ENCODE measurements at regions not wholly inside any gene's neighbourhood (a gene's known extent, or its start where the extent isn't known, plus 50 kb on each side); places are given as distances from the start of the nearest gene placed in this dataset.

DNA sequence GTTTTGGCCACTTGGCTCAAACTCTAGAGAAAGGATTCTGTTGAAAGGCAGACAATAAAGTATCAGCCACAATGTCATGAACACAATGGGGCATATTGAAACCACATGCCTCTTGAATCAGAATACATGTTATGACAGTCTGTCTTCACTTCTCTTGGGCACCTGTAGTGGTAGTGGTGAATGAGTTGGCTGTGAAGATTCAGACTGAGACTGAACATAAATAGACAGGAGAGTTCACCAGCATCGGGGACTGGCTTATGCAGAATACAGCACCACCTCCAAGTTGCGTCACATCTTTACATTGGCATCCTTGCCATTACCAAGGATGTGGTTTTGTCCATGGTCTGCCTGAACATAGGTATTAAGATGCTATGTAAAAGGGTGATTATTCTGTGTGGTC, 336.8 kb downstream of the MYCN start:
- intact Hi-C loops (cut with micrococcal nuclease): no loop called here

GRCh38 chr2:16275661-16276060, 335.3 kb downstream of the MYCN start:
- Histone ChIP-seq H3K27ac (ENCODE audit: low read depth, low read length) (no peak overlapping the region), H3K36me3 (ENCODE audit: control insufficient read depth in 2 of 3, insufficient read depth in 3 of 3, low read length in 3 of 3) (no peaks in the 10 kb centered on the region), H3K4me1 (ENCODE audit: control insufficient read depth in 2 of 2, insufficient read depth in 2 of 2, low read length in 2 of 2) (no peaks in the 10 kb centered on the region), H3K27me3 (ENCODE audit: control insufficient read depth in 2 of 2, insufficient read depth in 2 of 2, low read length in 2 of 2) (no peaks in the 10 kb centered on the region), H3K4me3 (ENCODE audit: low read length) (no peak overlapping the region), H3K9me3 (ENCODE audit: control insufficient read depth in 2 of 3, low read length in 3 of 3) (no peaks in the 10 kb centered on the region)
- H3K27ac Mint-ChIP-seq: no peak overlapping the region
- peaks cover 0 to 4% (median 0%) of the 10 kb centered on the region in 11 donors for H3K9me3 Mint-ChIP-seq
- no peak for DNase-seq
- peaks cover 0 to 6% (median 0%) of the 10 kb centered on the region in 5 donors for H3K27me3 Mint-ChIP-seq
- POLR2A ChIA-PET: no interaction called here
- intact Hi-C loops (cut with micrococcal nuclease): no loop called here
- ATAC-seq: no peak
- CTCF ChIA-PET: no interaction called here
- no peaks in the 10 kb centered on the region for H3K36me3 Mint-ChIP-seq
- no peaks in the 10 kb centered on the region for H3K4me1 Mint-ChIP-seq
- H3K4me3 Mint-ChIP-seq: no peak overlapping the region

More for the DNA sequence above, 336.8 kb downstream of the MYCN start:
- no peak for ATAC-seq
- no peak for DNase-seq
- Mint-ChIP-seq H3K36me3 (no peaks in the 10 kb centered on the region), H3K27me3 (peaks cover 0 to 9% (median 0%) of the 10 kb centered on the region in 5 donors), H3K27ac (no peak overlapping the region), H3K4me1 (peaks cover 0 to 4% (median 0%) of the 10 kb centered on the region in 7 donors), H3K9me3 (peaks cover 0 to 4% (median 0%) of the 10 kb centered on the region in 11 donors), H3K4me3 (no peak overlapping the region)
- POLR2A ChIA-PET: no interaction called here
- no peaks in the 10 kb centered on the region for H3K36me3 ChIP-seq (ENCODE audit: control insufficient read depth in 2 of 3, insufficient read depth in 3 of 3, low read length in 3 of 3)
- no peaks in the 10 kb centered on the region for H3K9me3 ChIP-seq (ENCODE audit: control insufficient read depth in 2 of 3, low read length in 3 of 3)
- CTCF ChIA-PET: no interaction called here
- no peak overlapping the region for H3K27ac ChIP-seq (ENCODE audit: low read depth, low read length)
- H3K27me3 ChIP-seq (ENCODE audit: control insufficient read depth in 2 of 2, insufficient read depth in 2 of 2, low read length in 2 of 2): no peaks in the 10 kb centered on the region
- H3K4me3 ChIP-seq (ENCODE audit: low read length): no peak overlapping the region
- H3K4me1 ChIP-seq (ENCODE audit: control insufficient read depth in 2 of 2, insufficient read depth in 2 of 2, low read length in 2 of 2): no peaks in the 10 kb centered on the region

DNA sequence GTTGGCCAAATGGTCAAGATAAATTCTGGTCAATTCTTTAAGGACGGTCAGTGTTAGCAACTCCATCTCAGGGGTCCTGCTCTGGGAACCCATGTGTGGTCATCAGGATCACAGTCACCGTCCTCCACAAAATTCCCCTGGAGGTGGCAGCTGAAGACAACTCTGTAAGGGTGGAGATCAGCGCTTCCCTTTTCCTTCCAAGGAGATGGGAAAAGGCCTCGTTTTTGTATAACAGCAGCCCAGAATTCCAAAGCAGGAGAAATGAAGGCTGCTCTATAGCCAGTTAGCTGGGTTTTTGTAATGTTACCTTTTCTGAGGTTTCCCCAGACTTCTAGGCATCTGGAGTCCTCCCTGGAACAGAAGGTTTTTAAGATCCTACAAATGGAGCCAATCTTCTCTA, 334.8 kb downstream of the MYCN start:
- Mint-ChIP-seq H3K4me1 (no peaks in the 10 kb centered on the region), H3K27ac (no peak overlapping the region), H3K4me3 (no peak overlapping the region), H3K9me3 (peaks cover 0 to 4% (median 0%) of the 10 kb centered on the region in 11 donors), H3K27me3 (peaks cover 0 to 6% (median 0%) of the 10 kb centered on the region in 5 donors), H3K36me3 (no peaks in the 10 kb centered on the region)
- H3K4me1 ChIP-seq (ENCODE audit: control insufficient read depth in 2 of 2, insufficient read depth in 2 of 2, low read length in 2 of 2): no peaks in the 10 kb centered on the region
- H3K36me3 ChIP-seq (ENCODE audit: control insufficient read depth in 2 of 3, insufficient read depth in 3 of 3, low read length in 3 of 3): no peaks in the 10 kb centered on the region
- H3K9me3 ChIP-seq (ENCODE audit: control insufficient read depth in 2 of 3, low read length in 3 of 3): no peaks in the 10 kb centered on the region
- H3K27me3 ChIP-seq (ENCODE audit: control insufficient read depth in 2 of 2, insufficient read depth in 2 of 2, low read length in 2 of 2): no peaks in the 10 kb centered on the region
- POLR2A ChIA-PET: no interaction called here
- CTCF ChIA-PET: interaction anchor here (1.1 kb wide), 1 partner anchor 335 kb away, joined by 3 read pairs; the partner anchor contains the start of gene MYCN
- no peak for DNase-seq
- no peak overlapping the region for H3K27ac ChIP-seq (ENCODE audit: low read depth, low read length)
- H3K4me3 ChIP-seq (ENCODE audit: low read length): no peak overlapping the region
- ATAC-seq: no peak
- intact Hi-C loops (cut with micrococcal nuclease): no loop called here

DNA sequence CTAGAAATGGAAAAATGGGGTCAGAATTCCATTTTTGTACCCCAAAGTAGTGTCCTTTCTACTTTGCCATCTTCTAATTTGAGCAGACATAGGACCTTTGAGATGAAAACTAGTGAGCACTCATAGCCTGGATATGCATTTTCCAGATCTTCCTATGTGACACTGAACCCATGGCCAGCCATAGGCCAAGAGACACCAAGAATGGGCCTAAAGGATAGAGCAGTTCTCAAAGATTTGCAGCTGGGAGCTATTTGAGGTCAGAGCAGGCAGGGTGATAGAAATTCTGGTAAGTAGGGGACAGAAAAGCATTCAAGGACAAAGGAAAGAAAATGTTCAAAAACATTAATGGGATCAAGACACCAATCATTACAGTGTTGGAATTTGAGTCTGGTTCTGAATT, 332.8 kb downstream of the MYCN start:
- ChIA-PET POLR2A (no interaction called here), CTCF (no interaction called here)
- H3K9me3 Mint-ChIP-seq: peaks cover 0 to 4% (median 0%) of the 10 kb centered on the region in 11 donors
- no peaks in the 10 kb centered on the region for H3K9me3 ChIP-seq (ENCODE audit: control insufficient read depth in 2 of 3, low read length in 3 of 3)
- no peak for ATAC-seq
- intact Hi-C loops (cut with micrococcal nuclease): no loop called here
- H3K27ac Mint-ChIP-seq: no peak overlapping the region
- no peak overlapping the region for H3K4me3 Mint-ChIP-seq
- no peaks in the 10 kb centered on the region for H3K4me1 Mint-ChIP-seq
- peaks cover 0 to 6% (median 2%) of the 10 kb centered on the region in 5 donors for H3K27me3 Mint-ChIP-seq
- H3K27ac ChIP-seq (ENCODE audit: low read depth, low read length): no peak overlapping the region
- no peaks in the 10 kb centered on the region for H3K36me3 Mint-ChIP-seq
- H3K36me3 ChIP-seq (ENCODE audit: control insufficient read depth in 2 of 3, insufficient read depth in 3 of 3, low read length in 3 of 3): no peaks in the 10 kb centered on the region
- no peak overlapping the region for H3K4me3 ChIP-seq (ENCODE audit: low read length)
- H3K4me1 ChIP-seq (ENCODE audit: control insufficient read depth in 2 of 2, insufficient read depth in 2 of 2, low read length in 2 of 2): no peaks in the 10 kb centered on the region
- H3K27me3 ChIP-seq (ENCODE audit: control insufficient read depth in 2 of 2, insufficient read depth in 2 of 2, low read length in 2 of 2): no peaks in the 10 kb centered on the region
- no peak for DNase-seq

DNA sequence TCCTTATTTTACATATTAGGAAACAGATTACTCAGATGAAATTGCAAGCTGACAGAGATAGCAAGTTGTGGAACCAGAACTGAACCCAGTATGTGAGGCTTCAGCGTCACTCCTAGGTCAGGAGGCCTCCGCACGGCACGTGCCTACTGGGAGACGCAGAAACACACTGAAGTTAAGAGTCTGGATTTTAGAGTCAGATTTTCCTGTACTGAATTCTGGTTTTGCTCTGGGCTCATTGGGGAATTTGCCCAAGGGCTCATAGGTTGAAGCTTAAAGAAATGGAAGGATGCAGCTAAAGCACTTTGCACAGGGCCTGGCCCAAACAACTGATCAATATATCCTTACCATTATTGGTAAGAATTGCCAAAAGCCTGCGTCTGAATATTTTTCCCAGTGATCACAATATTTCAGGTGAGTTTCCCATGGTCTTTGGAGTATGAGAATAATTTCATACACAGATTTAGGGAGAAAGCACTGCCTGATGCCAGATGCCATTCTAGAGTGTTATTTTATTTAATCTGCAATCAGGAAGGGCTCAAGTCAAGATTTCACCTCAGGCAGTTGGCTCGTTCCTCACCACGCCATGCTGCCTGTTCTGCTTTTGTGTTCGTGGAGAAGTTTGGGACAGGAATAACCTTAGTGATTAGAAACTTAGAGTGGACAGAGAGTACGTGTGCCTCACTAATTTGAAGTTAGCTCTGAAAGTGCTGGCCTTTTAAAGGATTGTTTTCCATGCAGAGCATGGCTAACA, 331.9 kb downstream of the MYCN start:
- no peak overlapping the region for H3K27ac ChIP-seq (ENCODE audit: low read depth, low read length)
- H3K27ac Mint-ChIP-seq: no peak overlapping the region
- no peaks in the 10 kb centered on the region for H3K36me3 ChIP-seq (ENCODE audit: control insufficient read depth in 2 of 3, insufficient read depth in 3 of 3, low read length in 3 of 3)
- no peaks in the 10 kb centered on the region for H3K36me3 Mint-ChIP-seq
- H3K4me1 ChIP-seq (ENCODE audit: control insufficient read depth in 2 of 2, insufficient read depth in 2 of 2, low read length in 2 of 2): no peaks in the 10 kb centered on the region
- no peaks in the 10 kb centered on the region for H3K27me3 ChIP-seq (ENCODE audit: control insufficient read depth in 2 of 2, insufficient read depth in 2 of 2, low read length in 2 of 2)
- POLR2A ChIA-PET: no interaction called here
- H3K9me3 ChIP-seq (ENCODE audit: control insufficient read depth in 2 of 3, low read length in 3 of 3): no peaks in the 10 kb centered on the region
- H3K4me3 Mint-ChIP-seq: no peak overlapping the region
- H3K9me3 Mint-ChIP-seq: peaks cover 0 to 4% (median 0%) of the 10 kb centered on the region in 11 donors
- H3K4me3 ChIP-seq (ENCODE audit: low read length): no peak overlapping the region
- DNase-seq: no peak
- intact Hi-C loops (cut with micrococcal nuclease): no loop called here
- peaks cover 0 to 7% (median 2%) of the 10 kb centered on the region in 5 donors for H3K27me3 Mint-ChIP-seq
- ATAC-seq: no peak
- H3K4me1 Mint-ChIP-seq: no peaks in the 10 kb centered on the region
- CTCF ChIA-PET: no interaction called here

GRCh38 chr2:16271231-16271896, 331.0 kb downstream of the MYCN start:
- CTCF ChIA-PET: no interaction called here
- Mint-ChIP-seq H3K36me3 (no peaks in the 10 kb centered on the region), H3K27me3 (peaks cover 0 to 14% (median 2%) of the 10 kb centered on the region in 5 donors)

GRCh38 chr2:16270441-16270840, 330.1 kb downstream of the MYCN start:
- Histone ChIP-seq H3K4me3 (ENCODE audit: low read length) (no peak overlapping the region), H3K9me3 (ENCODE audit: control insufficient read depth in 2 of 3, low read length in 3 of 3) (no peaks in the 10 kb centered on the region), H3K27me3 (ENCODE audit: control insufficient read depth in 2 of 2, insufficient read depth in 2 of 2, low read length in 2 of 2) (no peaks in the 10 kb centered on the region), H3K36me3 (ENCODE audit: control insufficient read depth in 2 of 3, insufficient read depth in 3 of 3, low read length in 3 of 3) (no peaks in the 10 kb centered on the region), H3K27ac (ENCODE audit: low read depth, low read length) (no peak overlapping the region), H3K4me1 (ENCODE audit: control insufficient read depth in 2 of 2, insufficient read depth in 2 of 2, low read length in 2 of 2) (no peaks in the 10 kb centered on the region)
- Mint-ChIP-seq H3K27me3 (peaks cover 0 to 14% (median 2%) of the 10 kb centered on the region in 5 donors), H3K36me3 (no peaks in the 10 kb centered on the region), H3K4me1 (no peaks in the 10 kb centered on the region), H3K9me3 (peaks cover 0 to 4% (median 0%) of the 10 kb centered on the region in 11 donors), H3K27ac (no peak overlapping the region), H3K4me3 (no peak overlapping the region)
- CTCF ChIA-PET: no interaction called here
- DNase-seq: no peak
- POLR2A ChIA-PET: no interaction called here
- intact Hi-C loops (cut with micrococcal nuclease): no loop called here
- ATAC-seq: no peak

More at GRCh38 chr2:16271231-16271896, 331.0 kb downstream of the MYCN start:
- DNase-seq: no peak
- no peak overlapping the region for H3K27ac ChIP-seq (ENCODE audit: low read depth, low read length)
- no peak for ATAC-seq
- POLR2A ChIA-PET: no interaction called here
- H3K4me1 ChIP-seq (ENCODE audit: control insufficient read depth in 2 of 2, insufficient read depth in 2 of 2, low read length in 2 of 2): no peaks in the 10 kb centered on the region
- H3K36me3 ChIP-seq (ENCODE audit: control insufficient read depth in 2 of 3, insufficient read depth in 3 of 3, low read length in 3 of 3): no peaks in the 10 kb centered on the region
- intact Hi-C loops (cut with micrococcal nuclease): no loop called here
- Mint-ChIP-seq H3K4me3 (no peak overlapping the region), H3K27ac (no peak overlapping the region), H3K9me3 (peaks cover 0 to 4% (median 0%) of the 10 kb centered on the region in 11 donors), H3K4me1 (no peaks in the 10 kb centered on the region)
- H3K4me3 ChIP-seq (ENCODE audit: low read length): no peak overlapping the region
- no peaks in the 10 kb centered on the region for H3K9me3 ChIP-seq (ENCODE audit: control insufficient read depth in 2 of 3, low read length in 3 of 3)
- H3K27me3 ChIP-seq (ENCODE audit: control insufficient read depth in 2 of 2, insufficient read depth in 2 of 2, low read length in 2 of 2): no peaks in the 10 kb centered on the region

Data from naive thymus-derived CD4-positive, alpha-beta T cell (primary cell).